ENCODE measurements at regions not wholly inside any gene's neighbourhood (a gene's known extent, or its start where the extent isn't known, plus 50 kb on each side); places are given as distances from the start of the nearest gene placed in this dataset.

- TF ChIP-seq EZH2 (IDR thresholded peaks at IDR 0.05; ENCODE audit: low read length, unreplicated experiment) (no peak), CTCF (conservative IDR thresholded peaks at IDR 0.05; ENCODE audit: low read depth, low read length) (no peak), EZH2phosphoT487 (IDR thresholded peaks at IDR 0.05; ENCODE audit: borderline replicate concordance, low read length) (no peak)
These were observed 169.5 kb upstream of the CHRM2 start for GRCh38 chr7:136698977-136699376.
